HG03558 (cell line): ENCODE measurements at regions not wholly inside any gene's neighbourhood (a gene's known extent, or its start where the extent isn't known, plus 50 kb on each side); places are given as distances from the start of the nearest gene placed in this dataset.
"Not testable (repeated sequence)": the region's sequence is repeated elsewhere in the genome, so short reads cannot be mapped to it uniquely, and the experiment has no call there.

Experiments
- ATAC-seq: cut with Tn5 transposase; IDR thresholded peaks from one replicate; pipeline ENCODE4 v1.9.1; 2021; ENCODE audit warnings: moderate number of reproducible peaks; ENCODE audit not compliant: unreplicated experiment; ENCODE audit errors: extremely low read depth

DNA sequence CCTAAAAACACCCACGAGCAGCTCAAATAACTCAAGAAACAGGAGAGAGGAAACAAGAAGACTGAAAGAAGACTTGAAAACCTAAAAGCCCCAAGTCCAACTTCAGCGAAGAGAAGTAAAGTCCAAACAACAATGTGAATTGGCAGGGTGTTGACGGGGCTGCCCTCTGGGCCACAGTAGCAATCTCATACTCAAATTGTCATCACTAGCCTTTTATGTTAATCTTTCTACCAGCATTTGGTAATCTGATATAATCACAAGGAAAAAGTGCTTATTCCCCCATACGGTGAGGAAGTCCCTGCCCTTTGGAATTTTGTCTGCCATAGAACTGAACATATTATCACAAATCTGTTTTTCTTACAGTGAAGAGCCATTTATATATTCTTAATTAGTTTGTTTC is 51.5 kb upstream of the IFNE start:
- ATAC-seq: no peak

DNA sequence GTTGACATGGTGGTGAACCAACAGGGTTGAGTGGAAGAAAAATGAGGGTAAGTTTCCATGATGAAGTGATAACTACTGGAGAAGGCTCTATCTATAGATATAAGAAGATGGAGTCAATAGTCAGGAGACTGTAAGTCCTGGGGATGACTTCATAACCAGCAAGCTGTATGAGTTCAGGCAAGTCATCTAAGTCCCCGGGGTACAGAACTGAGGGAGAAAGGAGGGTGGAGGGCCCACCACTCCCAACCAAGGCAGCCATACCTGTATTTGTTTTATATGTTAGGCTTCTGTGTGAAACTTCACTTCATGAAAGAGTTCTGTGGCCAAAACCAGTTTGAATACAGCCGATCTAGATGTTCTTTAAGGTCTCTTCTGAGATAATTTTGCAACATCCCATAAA is 53.3 kb upstream of the IFNE start:
- no peak for ATAC-seq

DNA sequence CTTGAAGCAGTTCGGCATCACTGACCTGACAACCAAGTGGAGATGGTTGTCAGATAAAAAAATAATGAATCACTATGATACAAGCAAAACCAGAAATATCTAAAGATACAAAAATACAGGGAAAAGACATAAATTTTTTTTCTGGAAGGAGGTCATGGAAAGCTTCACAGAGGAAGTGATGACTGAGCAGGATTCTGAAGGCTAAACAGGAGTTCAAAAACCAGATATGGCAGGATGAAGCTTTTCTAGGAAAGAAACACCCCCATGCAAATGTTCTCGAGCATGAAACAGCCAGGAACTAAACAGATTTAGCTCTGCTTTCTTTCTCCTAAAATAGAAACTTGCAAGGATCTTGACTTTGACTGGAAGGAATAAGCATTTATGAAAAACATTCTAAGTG is 60.7 kb upstream of the IFNE start:
- no peak for ATAC-seq

DNA sequence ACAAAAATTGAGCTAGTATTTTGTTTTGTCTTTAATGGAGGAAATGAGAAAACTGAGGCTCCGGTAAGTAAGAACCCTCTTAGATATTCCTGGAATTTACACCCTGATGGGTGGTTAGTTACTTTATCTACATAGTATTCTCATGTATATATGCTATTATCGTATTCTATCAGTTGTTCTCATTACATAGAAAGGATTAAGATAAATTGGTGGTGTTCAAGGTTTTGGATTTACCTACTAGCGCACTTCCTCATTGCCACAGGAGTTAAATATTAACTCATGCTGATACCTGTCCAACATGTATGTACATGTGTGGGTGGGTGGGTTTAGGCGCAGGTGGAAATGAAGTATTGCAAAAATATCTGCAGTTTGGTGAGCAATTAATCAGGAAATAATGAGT is 61.1 kb upstream of the IFNE start:
- no peak for ATAC-seq

DNA sequence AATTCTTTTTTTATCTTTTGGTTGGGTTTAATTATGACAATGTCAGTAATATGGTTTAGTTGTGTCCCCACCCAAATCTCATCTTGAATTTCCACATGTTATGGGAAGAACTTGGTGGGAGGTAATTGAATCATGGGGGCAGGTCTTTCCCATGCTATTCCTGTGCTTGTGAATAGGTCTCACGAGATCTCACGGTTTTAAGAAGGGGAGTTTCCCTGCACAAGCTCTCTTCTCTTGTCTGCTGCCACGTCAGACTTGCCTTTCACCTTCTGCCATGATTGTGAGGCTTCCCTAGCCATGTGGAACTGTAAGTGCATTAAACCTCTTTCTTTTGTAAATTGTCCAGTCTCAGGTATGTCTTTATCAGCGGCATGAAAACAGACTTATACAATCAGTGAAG is 61.7 kb upstream of the IFNE start:
- not testable (repeated sequence) for ATAC-seq

DNA sequence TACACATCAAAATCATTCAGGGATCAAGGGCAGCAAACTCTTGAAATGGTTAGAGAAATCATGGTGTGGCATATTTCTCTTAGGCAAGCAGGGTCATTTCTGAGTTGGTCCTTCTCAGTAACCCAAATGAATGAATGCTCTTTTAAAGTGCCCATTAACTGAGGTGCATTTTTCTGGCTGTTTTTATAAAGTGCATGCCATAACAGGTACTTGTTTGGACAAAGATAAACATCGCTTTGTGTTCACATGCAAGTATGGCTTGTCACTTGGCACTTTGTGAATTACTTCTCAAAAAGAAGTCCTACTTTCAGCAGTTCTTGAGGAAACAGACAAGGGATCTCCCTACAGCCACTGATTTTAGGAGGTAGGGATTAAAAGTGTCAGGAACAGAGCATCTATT is 64.8 kb upstream of the IFNE start:
- ATAC-seq: no peak

DNA sequence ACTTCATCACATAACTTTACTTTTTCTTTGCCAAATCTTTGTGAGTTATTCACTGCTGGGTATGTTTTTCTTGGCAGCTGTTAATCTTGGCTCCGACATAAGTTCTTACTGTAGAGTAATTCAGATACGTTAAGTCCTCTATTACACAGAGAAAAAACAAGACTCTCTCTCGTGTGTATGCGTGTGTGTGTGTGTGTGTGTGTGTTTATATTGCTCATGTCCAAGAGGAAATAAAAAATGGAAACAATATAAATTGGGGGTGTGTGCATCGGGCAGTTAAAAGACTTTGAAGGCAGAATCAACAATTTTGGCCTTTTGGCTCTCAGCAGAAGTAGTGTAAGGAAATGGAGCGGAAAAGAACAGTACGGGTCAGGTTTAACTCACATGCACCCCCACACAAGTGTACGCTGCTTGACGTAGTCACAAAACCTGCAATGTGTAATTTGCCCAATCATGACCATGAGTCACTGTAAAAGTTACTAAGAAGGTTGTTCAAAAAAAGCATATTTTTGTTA is 67.2 kb upstream of the IFNE start:
- no peak for ATAC-seq

DNA sequence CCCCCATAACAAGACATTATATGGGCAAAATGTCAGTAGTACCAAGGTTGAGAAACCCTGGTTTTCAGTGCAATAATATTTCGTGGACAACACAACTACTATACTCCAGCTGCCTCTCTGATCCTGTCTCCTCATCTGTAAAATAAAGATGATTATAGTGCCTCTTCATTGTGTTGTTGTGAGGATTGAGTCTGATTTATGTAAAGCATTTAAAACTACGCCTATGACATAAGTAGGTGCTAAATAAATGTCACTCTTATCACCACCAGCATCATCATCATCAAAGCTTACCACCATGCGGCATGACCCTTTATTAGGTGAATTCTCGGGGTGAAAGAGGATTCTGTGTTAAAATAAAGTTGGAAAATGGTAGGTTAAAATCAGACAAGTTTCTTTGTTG is 67.8 kb upstream of the IFNE start:
- ATAC-seq: no peak

DNA sequence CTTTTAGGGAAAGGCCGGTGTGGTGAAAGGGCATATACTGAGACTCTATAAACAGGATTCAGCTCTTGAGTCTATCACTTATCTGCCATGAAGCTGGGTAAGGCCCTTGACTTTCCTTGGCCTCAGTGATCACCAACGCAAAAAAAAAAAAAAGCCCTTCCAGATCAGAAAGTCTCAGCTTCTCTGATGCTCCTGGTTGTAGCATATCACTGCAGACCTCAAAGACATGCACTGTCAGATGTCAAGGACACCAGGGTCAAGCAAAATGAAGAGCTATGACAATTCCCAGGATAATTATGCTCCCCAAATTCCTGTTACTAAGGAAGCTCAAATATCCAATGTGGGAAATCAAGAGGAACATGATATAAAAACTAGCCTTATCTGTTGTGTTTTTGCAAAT is 68.3 kb upstream of the IFNE start:
- ATAC-seq: no peak

DNA sequence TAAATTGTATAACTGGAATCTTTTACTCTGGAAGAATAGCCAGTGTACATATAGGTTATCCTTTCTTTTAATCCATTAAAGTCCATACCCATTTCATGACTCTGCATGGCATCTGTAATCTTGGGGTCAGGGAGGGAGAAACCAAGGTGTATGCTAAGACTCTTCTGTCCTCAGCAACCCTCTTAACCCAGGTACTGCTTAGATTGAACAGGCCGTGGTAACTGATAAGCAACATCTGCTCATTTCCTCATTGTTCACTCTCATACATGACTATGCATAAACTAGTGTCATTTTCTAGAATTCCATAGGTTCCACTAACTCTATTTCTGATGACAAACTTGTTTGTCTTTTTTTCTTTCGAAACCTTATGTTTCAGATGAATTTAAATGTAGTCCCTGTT is 69.3 kb upstream of the IFNE start:
- ATAC-seq: no peak

DNA sequence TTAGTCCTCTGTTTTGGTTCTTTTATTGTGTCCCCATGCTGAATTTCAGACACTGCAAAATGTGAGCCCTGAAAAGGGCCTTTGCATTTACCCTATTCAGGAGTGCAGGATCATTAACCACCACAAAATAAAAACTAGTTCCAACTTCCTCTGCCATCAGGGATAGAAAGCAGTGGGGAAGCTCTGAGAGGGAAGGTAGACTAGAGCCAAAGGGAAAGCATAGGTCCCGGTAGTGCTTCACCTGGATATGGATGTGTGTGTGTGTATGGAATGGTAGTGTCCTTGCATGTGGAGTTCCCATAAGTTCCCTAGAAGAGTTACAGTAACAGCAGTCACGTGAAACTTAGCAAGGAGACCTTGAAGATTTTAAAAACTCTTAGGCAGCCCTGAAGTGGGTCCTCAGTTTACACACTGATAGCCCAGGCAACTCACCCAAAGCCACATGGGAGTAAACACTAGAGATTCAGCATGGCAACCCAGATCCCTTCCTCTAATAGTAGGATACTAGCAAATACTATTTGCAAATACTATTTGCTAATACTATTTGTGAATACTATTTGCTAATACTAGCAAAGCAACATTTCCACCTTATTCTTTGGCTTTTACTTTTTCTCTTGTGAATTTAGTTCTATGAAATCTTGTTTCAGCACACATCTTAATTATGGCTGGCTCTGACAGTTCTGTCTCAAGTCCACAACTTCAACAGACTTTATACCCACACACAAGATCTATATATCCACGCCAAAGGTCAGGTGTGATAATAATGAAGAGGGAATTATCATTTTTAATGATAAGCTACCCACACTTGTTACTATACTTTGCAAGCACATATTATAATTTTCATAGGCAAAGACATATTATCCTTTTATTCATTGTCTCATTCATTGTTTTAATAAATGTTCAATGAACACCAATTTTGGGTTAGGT is 70.4 kb upstream of the IFNE start:
- no peak for ATAC-seq

DNA sequence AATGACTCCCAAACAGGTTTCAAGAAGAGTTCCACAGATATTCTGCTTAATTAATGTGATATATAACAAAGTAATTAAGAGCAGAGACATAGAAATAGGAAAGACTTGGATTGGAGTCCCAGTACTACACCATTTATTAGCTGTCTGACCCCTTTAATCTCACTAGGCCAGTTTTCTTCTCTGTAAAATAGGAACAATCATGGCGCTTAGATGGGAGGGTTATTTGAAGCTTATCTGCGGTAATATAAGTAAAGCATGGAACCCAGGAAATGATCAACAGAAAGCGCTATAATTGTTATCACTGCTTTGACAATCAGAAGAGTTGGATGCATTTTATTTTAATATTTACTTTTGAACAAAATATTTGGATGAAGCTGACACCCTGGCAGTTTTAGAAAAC is 71.3 kb upstream of the IFNE start:
- ATAC-seq: no peak

DNA sequence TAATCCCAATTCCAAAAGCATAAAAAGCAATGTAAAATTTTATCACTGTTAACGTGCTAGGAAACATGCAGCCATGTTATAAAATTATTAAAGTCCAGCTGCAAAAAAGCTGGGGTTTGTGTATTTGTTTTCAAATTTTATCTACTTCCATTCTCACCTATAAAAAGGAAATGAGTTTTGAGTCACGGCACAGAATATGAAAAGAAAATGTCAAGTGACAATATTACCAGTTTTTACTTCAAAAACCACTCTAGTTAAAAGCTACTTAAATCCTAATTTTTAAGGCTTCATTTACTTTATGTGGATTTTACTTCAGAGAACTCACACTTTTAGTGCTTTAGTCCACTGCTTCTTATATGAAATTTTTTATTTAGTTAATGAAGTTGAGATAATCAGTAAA is 72.7 kb upstream of the IFNE start:
- no peak for ATAC-seq

DNA sequence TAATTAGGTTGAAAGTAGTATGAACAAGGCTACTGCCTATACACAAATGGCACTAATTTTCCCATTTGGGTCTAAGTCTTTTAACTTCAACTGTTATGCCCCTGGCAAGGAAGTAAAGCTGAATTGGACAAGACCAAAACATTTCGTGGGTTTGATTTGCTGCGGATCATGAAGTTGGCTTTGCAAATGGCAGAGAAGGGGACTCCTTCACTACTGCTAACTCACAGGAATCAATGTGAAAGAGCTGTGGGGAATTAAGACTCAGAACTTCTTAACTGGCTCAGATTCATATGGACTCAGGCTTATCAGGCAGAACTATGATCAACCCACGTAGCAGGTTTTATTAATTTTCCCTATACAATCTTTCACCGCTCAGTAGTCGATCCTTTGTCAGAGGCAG is 73.8 kb upstream of the IFNE start:
- ATAC-seq: no peak

DNA sequence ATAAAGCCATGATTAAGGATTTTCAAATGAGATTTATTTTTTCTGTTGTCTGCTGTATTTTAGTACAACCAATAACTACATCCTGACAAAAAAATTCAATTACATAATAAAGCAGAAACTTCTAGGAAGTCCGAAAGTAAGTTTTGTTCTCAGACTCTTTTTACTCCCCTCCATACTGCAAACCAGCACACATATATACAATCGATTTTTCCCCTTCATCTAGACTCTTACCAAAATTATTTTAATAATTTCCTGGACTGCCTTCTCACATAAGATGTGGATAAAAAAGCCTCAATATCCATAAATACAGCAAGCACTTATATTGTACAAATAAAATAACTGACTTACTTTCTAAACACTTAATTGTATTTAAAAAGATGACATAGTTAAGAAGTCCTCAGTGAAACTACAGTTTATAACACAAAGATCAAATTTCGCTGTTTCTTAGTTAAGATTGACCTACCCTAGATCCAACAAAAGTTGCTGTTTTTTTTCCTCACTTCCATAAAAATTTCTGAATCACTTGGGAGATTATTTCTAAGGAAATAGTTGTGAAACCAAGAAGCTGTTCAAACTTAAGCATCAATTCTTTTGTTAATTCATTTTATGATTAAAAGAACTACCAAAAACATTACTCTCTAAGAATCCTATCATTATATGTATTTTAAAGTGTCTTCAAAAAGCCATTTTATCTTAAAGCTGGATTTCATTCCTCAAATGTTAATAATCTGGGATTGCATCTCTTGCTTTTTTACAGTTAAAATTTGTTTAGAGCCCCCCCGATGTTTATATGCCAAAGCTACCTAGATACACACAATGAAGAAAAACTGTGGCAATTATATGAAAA is 74.7 kb upstream of the IFNE start:
- no peak for ATAC-seq

DNA sequence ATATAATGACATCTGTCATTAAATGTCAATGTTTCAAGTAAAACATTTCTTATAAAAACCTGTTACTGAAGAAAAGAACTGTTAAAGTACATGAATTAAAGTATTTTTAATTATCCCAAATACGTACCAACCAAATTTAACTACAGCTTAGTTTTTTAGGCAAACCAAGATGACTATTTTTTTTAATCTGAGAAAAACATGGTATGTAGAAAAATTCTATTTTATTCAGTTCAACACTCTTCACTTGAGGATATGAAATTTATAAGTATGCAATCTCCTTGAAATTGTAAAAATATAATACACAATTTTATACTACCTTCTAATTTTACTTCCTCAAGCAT is 75.3 kb upstream of the IFNE start:
- ATAC-seq: no peak

DNA sequence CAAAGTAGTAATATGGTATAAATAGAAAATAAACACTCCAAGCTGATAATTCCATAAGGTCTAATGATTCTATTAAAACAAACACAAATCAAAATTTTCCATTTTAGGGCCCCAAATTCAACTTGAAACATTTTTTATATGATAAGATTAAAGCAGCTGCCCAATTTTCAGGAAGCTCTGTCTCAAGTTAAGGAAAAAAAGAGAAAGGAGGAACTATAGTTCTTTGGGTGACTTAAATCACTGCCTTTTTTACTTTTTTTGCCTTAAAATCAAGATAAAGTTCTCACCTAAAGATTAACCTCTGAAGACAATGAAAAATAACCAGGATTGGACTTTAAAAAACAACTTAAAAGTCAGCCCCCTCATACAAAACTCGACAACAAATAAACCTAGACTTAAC is 76.0 kb upstream of the IFNE start:
- no peak for ATAC-seq

DNA sequence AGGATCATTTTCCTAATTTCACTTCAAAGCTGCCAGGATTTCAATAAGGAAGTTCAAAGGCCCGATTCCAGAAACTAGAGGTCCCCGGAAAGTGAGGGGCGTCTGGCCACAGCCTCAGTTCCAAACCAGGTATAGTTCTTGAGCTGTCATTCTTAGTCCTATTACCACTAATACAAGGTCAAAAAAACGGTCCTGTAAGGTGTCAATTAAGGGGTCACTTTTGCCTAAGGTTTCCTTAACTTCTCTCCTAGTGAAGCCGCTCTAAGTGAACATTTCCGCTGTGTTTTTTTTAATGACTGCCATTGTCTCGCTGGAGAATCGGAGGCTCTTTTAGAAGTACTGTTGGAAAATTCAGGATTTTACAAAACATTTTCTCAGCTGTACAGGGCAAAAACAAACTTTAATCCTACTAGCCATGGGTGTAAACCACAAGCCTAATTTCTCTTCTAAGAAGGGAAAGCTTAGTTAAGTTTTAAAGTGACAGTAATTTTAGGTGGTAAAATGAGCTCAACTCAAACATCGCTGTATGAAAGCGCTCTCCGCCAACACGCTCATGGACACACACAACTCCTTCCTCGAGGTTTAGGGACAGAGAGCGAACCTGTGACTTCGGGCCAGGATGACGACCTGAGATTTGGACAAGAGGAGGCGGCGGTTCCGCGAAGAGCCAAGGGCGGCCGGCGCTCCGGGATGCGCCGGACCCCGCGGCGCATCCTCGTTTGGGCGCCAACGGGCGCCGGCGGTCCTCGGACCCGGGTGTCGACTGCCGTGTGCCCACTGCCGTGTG is 76.7 kb upstream of the IFNE start:
- ATAC-seq: peak; percentile 32

DNA sequence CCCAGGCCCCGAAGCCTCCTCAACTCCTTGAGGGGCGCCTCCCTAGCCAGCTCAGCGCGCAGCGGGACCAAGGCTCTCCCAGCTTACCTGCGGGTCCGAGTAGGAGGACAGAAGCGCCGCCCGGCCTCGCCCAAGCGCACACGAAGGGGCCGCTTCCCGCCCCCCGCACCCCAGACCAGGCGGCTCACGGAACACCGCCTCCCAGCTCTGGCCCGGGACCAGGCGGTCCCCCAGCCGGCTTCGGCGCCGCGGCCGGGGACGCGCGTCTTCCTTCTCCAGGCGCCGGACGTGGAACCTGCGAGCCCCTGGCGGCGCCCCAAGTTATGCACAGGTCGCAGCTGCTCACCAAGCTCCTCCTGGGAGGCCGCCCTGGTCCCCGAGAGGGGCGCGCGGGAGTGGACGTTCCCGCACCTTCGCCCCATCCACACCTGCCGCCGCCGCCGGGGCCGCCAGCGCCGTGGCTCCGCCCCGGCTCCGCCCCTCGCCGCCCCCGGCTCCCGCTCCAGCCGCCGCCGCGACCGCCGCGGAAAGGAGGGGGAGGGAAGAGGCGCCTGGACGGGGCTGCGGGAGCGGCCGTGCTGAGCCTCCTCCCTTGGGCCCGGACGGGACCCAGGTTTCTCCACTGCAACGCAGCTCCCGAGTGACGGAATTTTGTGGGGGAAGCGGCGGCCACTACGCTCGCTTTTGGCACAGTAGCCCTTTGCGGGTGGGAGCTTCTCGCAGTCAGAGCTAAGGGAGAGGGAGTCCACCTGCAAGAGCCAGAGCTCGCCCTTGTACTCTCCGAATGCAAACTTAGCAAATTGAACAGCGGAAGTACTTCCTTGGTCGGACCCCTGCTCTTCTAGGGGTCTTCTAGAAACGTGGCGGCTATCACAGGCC is 77.5 kb upstream of the IFNE start:
- peak; percentile 29 for ATAC-seq

DNA sequence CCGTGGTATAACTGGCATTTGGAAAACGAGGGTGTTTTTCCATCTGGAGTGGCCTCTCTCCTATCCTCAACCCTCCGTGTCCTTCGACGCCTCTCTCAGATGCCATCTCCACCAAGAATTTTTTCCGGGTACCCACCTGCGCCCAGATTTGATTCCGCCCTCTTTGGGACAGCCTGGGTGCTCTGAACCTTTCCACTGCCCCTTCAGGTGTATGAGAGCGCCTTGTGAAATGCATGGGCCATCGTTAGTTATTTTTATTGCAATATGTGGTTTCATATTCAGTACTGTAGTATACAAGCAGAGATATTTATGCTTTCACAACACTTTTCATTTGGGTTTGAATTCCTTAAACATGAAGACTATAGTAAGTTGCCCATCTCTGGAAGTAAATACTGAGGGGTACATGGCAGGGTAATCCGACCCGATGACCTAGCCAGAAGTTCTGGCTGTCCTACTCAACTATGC is 78.2 kb upstream of the IFNE start:
- no peak for ATAC-seq
